Right cardiac atrium (tissue), 5 donors: ENCODE measurements at regions not wholly inside any gene's neighbourhood (a gene's known extent, or its start where the extent isn't known, plus 50 kb on each side); places are given as distances from the start of the nearest gene placed in this dataset.

ENCODE experiments used
- ATAC-seq, 2 donors: fragments of 200-7000 bp; cut with Tn5 transposase; one replicate each; pipeline versions ENCODE4 v1.8.0 to v1.9.1; 2020; ENCODE audit warnings: moderate library complexity in 2 of 2, mild to moderate bottlenecking in 1 of 2
- DNase-seq, 3 donors: peaks; one replicate each; pipeline ENCODE4 v3.0.0-alpha.2; 2020
- H3K27ac ChIP-seq: one replicate; pipeline ENCODE4 v1.5.1; 2013; ENCODE audit warnings: mild to moderate bottlenecking, low read length, control low read depth, moderate library complexity
- H3K27me3 ChIP-seq: one replicate; pipeline ENCODE4 v1.6.1; 2013; ENCODE audit not compliant: control insufficient read depth, insufficient read depth
- H3K4me1 ChIP-seq: one replicate; pipeline ENCODE4 v1.6.1; 2013; ENCODE audit warnings: low read length; ENCODE audit not compliant: control insufficient read depth, insufficient read depth
- H3K4me3 ChIP-seq: one replicate; pipeline ENCODE4 v1.5.1; 2013; ENCODE audit warnings: low read length, control low read depth
- H3K9me3 ChIP-seq: one replicate; pipeline ENCODE4 v1.6.1; 2013; ENCODE audit warnings: low read length; ENCODE audit not compliant: control insufficient read depth
- WGBS: extraction: QIAGEN DNeasy Blood & Tissue Kit; methylation state at CpG from one replicate; pipeline ENCODE4 v1.1.7; 2013; 5-methylcytosine and 5-hydroxymethylcytosine counted together
- intact Hi-C, 4 donors: fragments of 100-400 bp; cut with DNase I; formaldehyde crosslinking; loops; one replicate each; pipeline versions ENCODE4 v1.11.0 to v1.14.0; 2022 to 2023
- donor health status: healthy with polysubstance abuse.
- donor health status: DM: no; HTN: yes; CAD: no.
- donor health status: DM: no; HTN: no; CAD: no.
- donor health status: DM: no; HTN: yes; CAD: no; lungs with severe emphysema.
- donor health status: DM: yes; HTN: yes; CAD: no.

DNA sequence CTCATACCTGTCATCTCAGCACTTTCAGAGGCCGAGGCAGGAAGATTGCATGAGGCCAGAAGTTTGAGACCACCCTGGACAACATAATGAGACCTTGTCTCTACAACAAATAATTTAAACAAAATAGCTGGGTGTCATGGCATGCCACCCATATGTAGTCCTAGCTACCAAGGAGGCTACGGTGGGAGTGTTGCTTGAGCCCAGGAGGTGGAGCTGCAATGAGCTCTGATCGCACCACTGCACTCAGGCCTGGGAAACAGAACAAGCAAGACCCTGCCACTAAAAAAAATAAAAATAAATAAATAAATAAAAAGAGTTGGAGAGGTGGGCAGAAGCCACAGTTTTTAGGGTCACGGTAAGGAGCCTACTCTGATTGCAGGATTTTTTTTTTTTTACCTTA lies 136.0 kb downstream of the TANC2 start:
- Histone ChIP-seq H3K27ac (no peak overlapping the region), H3K9me3 (no peaks in the 10 kb centered on the region), H3K27me3 (no peaks in the 10 kb centered on the region), H3K4me3 (no peak overlapping the region), H3K4me1 (no peaks in the 10 kb centered on the region)
- no peak for DNase-seq
- intact Hi-C loops, result no loop called here
- no peak for ATAC-seq
- 98% methylated on average over 4 of the region's 4 CpGs for WGBS

- no peak for ATAC-seq
- intact Hi-C loops, result no loop called here
- 92% methylated on average over 1 of the region's 1 CpG for WGBS
Observed at GRCh38 chr17:63106050-63106449, 140.0 kb downstream of the TANC2 start.

GRCh38 chr17:63109661-63110060 lies 143.6 kb downstream of the TANC2 start:
- no peak overlapping the region for H3K4me3 ChIP-seq
- no peak for DNase-seq
- WGBS, result 81% methylated on average over 2 of the region's 2 CpGs
- no peaks in the 10 kb centered on the region for H3K4me1 ChIP-seq
- no peaks in the 10 kb centered on the region for H3K27me3 ChIP-seq
- H3K27ac ChIP-seq, result no peak overlapping the region
- no peak for ATAC-seq
- intact Hi-C loops, result no loop called here
- no peaks in the 10 kb centered on the region for H3K9me3 ChIP-seq

More at GRCh38 chr17:63106050-63106449, 140.0 kb downstream of the TANC2 start:
- no peak for DNase-seq
- Histone ChIP-seq H3K4me3 (no peak overlapping the region), H3K27me3 (no peaks in the 10 kb centered on the region), H3K9me3 (no peaks in the 10 kb centered on the region), H3K27ac (no peak overlapping the region), H3K4me1 (no peaks in the 10 kb centered on the region)

DNA sequence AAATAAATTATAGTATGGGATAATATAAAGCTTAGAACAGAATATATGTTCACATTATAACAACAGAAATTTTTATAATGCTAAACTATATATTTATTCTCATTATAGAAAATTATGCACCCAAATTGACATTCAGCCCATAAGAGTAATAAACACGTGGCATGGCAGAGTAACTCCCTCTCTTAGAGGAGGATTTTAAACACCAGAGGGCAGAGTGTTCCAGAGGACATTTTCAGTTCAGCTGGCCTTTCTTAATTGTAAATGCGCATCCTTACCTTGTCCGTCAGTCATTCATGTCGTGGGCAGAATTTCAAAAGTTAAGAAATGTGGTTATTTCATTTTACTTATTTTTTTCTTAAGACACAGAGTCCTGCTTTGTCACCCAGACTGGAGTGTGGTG lies 147.1 kb downstream of the TANC2 start:
- WGBS, result 88% methylated on average over 4 of the region's 4 CpGs
- ATAC-seq, result no peak
- DNase-seq, result no peak

DNA sequence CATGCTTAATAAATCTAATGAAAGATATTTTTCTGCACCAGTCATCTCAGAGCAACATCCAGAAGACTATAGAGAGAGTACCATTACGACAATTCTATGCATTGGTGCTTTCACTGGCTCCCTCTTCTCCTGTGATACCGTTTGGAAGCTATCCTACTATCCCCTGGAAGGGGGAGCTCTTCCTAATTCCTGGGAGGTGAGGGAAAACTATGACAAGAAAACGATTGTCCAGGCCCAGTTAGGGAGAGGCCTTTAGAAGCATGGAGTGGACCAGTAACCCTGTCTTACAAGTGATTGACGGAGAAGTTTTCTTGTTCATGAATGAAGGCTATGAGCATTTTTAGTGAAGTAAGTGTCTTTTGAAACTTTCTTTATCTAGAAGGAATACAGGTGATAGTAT lies 150.2 kb downstream of the TANC2 start:
- H3K27ac ChIP-seq, result no peak overlapping the region
- H3K9me3 ChIP-seq, result no peaks in the 10 kb centered on the region
- DNase-seq, result no peak
- H3K4me3 ChIP-seq, result no peak overlapping the region
- H3K27me3 ChIP-seq, result no peaks in the 10 kb centered on the region
- 66% methylated on average over 4 of the region's 4 CpGs for WGBS
- H3K4me1 ChIP-seq, result no peaks in the 10 kb centered on the region
- intact Hi-C loops, result no loop called here
- no peak for ATAC-seq

More for the DNA sequence above, 147.1 kb downstream of the TANC2 start:
- H3K9me3 ChIP-seq, result no peaks in the 10 kb centered on the region
- H3K27me3 ChIP-seq, result no peaks in the 10 kb centered on the region
- no peaks in the 10 kb centered on the region for H3K4me1 ChIP-seq
- intact Hi-C loops, result no loop called here
- no peak overlapping the region for H3K4me3 ChIP-seq
- no peak overlapping the region for H3K27ac ChIP-seq

GRCh38 chr17:63116967-63117830 lies 151.2 kb downstream of the TANC2 start:
- no peak overlapping the region for H3K4me3 ChIP-seq
- intact Hi-C loops, result no loop called here
- DNase-seq (no peak), ATAC-seq (no peak)
- no peaks in the 10 kb centered on the region for H3K4me1 ChIP-seq
- 94% methylated on average over 8 of the region's 8 CpGs for WGBS
- H3K9me3 ChIP-seq, result no peaks in the 10 kb centered on the region
- H3K27me3 ChIP-seq, result no peaks in the 10 kb centered on the region
- H3K27ac ChIP-seq, result no peak overlapping the region

- Histone ChIP-seq H3K9me3 (no peaks in the 10 kb centered on the region), H3K27me3 (no peaks in the 10 kb centered on the region), H3K27ac (no peak overlapping the region), H3K4me3 (no peak overlapping the region), H3K4me1 (no peaks in the 10 kb centered on the region)
- 100% methylated on average over 2 of the region's 2 CpGs for WGBS
- DNase-seq (no peak), ATAC-seq (no peak)
- intact Hi-C loops, result no loop called here
Observed at GRCh38 chr17:63120406-63120805, 154.4 kb downstream of the TANC2 start.

GRCh38 chr17:63124536-63124935 lies 158.5 kb downstream of the TANC2 start:
- 90% methylated on average over 7 of the region's 7 CpGs for WGBS
- H3K27ac ChIP-seq, result no peak overlapping the region
- ATAC-seq, result no peak

DNA sequence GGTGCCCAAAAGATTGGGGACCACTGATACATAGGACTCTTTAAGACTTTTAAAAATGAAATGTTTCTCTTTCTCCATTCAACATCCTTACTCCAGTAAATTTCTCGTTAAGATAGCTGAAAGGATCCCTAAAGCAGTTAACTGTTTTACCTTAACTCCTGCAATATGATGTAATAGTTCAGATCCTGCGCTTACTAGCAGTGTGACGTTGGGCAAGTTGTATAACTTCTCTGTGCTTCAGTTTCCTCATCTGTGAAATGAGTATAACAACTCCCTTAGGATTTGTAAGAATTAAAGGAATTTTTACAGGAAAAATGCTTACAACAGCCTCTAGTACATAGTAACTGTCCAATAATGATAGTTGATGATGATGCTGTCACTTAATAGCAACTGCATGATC lies 158.9 kb downstream of the TANC2 start:
- 85% methylated on average over 3 of the region's 3 CpGs for WGBS
- ATAC-seq (no peak), DNase-seq (no peak)
- Histone ChIP-seq H3K4me3 (no peak overlapping the region), H3K9me3 (no peaks in the 10 kb centered on the region), H3K27ac (no peak overlapping the region), H3K4me1 (no peaks in the 10 kb centered on the region), H3K27me3 (no peaks in the 10 kb centered on the region)
- intact Hi-C loops, result no loop called here

More at GRCh38 chr17:63124536-63124935, 158.5 kb downstream of the TANC2 start:
- DNase-seq, result no peak
- Histone ChIP-seq H3K4me3 (no peak overlapping the region), H3K9me3 (no peaks in the 10 kb centered on the region), H3K4me1 (no peaks in the 10 kb centered on the region), H3K27me3 (no peaks in the 10 kb centered on the region)
- intact Hi-C loops, result no loop called here

GRCh38 chr17:63125987-63126386 lies 160.0 kb downstream of the TANC2 start:
- no peak for DNase-seq
- Histone ChIP-seq H3K4me1 (no peaks in the 10 kb centered on the region), H3K4me3 (no peak overlapping the region), H3K27me3 (no peaks in the 10 kb centered on the region), H3K27ac (no peak overlapping the region), H3K9me3 (no peaks in the 10 kb centered on the region)
- WGBS, result 80% methylated on average over 3 of the region's 3 CpGs
- intact Hi-C loops, result no loop called here
- no peak for ATAC-seq

GRCh38 chr17:63126607-63127006 lies 160.6 kb downstream of the TANC2 start:
- intact Hi-C loops, result no loop called here
- H3K27ac ChIP-seq, result no peak overlapping the region
- no peak for DNase-seq
- 87% methylated on average over 3 of the region's 3 CpGs for WGBS
- no peaks in the 10 kb centered on the region for H3K9me3 ChIP-seq
- H3K4me1 ChIP-seq, result no peaks in the 10 kb centered on the region
- ATAC-seq, result no peak
- no peak overlapping the region for H3K4me3 ChIP-seq
- H3K27me3 ChIP-seq, result no peaks in the 10 kb centered on the region
